HEK293 (cell line): ENCODE measurements at regions not wholly inside any gene's neighbourhood (a gene's known extent, or its start where the extent isn't known, plus 50 kb on each side); places are given as distances from the start of the nearest gene placed in this dataset.

Experiments used
- CTCF ChIA-PET: fragments of 350-600 bp; formaldehyde crosslinking; extraction: SDS; loops from one replicate; lab custom pipeline; 2021; ENCODE audit warnings: antibody characterized with exemption; lab: Yijun Ruan, JAX
- POLR2A ChIA-PET: fragments of 300-600 bp; formaldehyde crosslinking; extraction: SDS; loops from one replicate; lab custom pipeline; 2020; ENCODE audit warnings: antibody characterized with exemption, inconsistent platforms; lab: Yijun Ruan, JAX
- H3K27ac ChIP-seq: fragments of 200-500 bp; sonication (Bioruptor generic); 2 replicates; pipeline ENCODE4 v1.5.1; 2014; ENCODE audit warnings: low read depth, low read length, control low read depth, inconsistent platforms; ENCODE audit errors: extremely low read depth
- H3K36me3 ChIP-seq, 2 experiments: fragments of 200-500 bp in 1 of 2; sonication (Bioruptor generic) in 1 of 2; 1 replicate in 1 of 2; 2 replicates in 1 of 2; pipeline ENCODE4 v1.5.1; 2014 to 2017; ENCODE audit warnings: inconsistent platforms in 2 of 2, low read length in 2 of 2; ENCODE audit not compliant: control insufficient read depth in 2 of 2, insufficient read depth in 1 of 2
- H3K4me1 ChIP-seq: fragments of 200-500 bp; sonication (Bioruptor generic); 2 replicates; pipeline ENCODE4 v1.5.1; 2014; ENCODE audit warnings: mild to moderate bottlenecking, low read length, inconsistent platforms; ENCODE audit not compliant: control insufficient read depth, insufficient read depth
- H3K4me3 ChIP-seq: 2 replicates; pipeline ENCODE4 v1.5.1; 2011; ENCODE audit warnings: low read depth, mild to moderate bottlenecking, control low read depth, low read length, moderate library complexity
- H3K9me3 ChIP-seq: fragments of 200-500 bp; sonication (Bioruptor generic); 2 replicates; pipeline ENCODE4 v1.5.1; 2014; ENCODE audit warnings: low read depth, low read length, inconsistent platforms; ENCODE audit not compliant: control insufficient read depth, insufficient read depth
- ATF2 ChIP-seq: fragments of 450-650 bp; formaldehyde crosslinking; IDR thresholded peaks from 2 replicates; pipeline ENCODE4 v1.5.1; 2016; ENCODE audit warnings: missing biosample characterization, missing genetic modification characterization, low read depth
- BCL6B ChIP-seq: fragments of 450-650 bp; formaldehyde crosslinking; IDR thresholded peaks from 2 replicates; pipeline ENCODE4 v1.5.1; 2017; ENCODE audit warnings: missing biosample characterization, missing genetic modification characterization
- FEZF1 ChIP-seq: fragments of 450-650 bp; formaldehyde crosslinking; IDR thresholded peaks from 2 replicates; pipeline ENCODE4 v1.5.1; 2016; ENCODE audit warnings: missing biosample characterization, missing genetic modification characterization
- GLI2 ChIP-seq: fragments of 450-650 bp; formaldehyde crosslinking; IDR thresholded peaks from 2 replicates; pipeline ENCODE4; 2017; ENCODE audit warnings: missing biosample characterization, missing genetic modification characterization, low read depth, borderline replicate concordance
- IKZF3 ChIP-seq: fragments of 450-650 bp; IDR thresholded peaks from 2 replicates; pipeline ENCODE4 v1.5.0; 2018; ENCODE audit warnings: missing biosample characterization, mild to moderate bottlenecking, missing genetic modification characterization, moderate library complexity
- KLF9 ChIP-seq: fragments of 450-650 bp; formaldehyde crosslinking; IDR thresholded peaks from 2 replicates; pipeline ENCODE4 v1.5.1; 2016; ENCODE audit warnings: missing biosample characterization, missing genetic modification characterization, low read depth
- SALL2 ChIP-seq: fragments of 450-650 bp; formaldehyde crosslinking; IDR thresholded peaks from 2 replicates; pipeline ENCODE4 v1.5.0; 2017; ENCODE audit warnings: missing biosample characterization, mild to moderate bottlenecking, missing genetic modification characterization, borderline replicate concordance
- ZBTB44 ChIP-seq: fragments of 450-650 bp; IDR thresholded peaks from 2 replicates; pipeline ENCODE4 v1.5.1; 2018; ENCODE audit warnings: missing biosample characterization, mild to moderate bottlenecking, missing genetic modification characterization
- ZIC2 ChIP-seq: fragments of 450-650 bp; formaldehyde crosslinking; IDR thresholded peaks from 2 replicates; pipeline ENCODE4 v1.5.1; 2016; ENCODE audit warnings: missing biosample characterization, missing genetic modification characterization
- ZNF146 ChIP-seq: fragments of 450-650 bp; formaldehyde crosslinking; IDR thresholded peaks from 2 replicates; pipeline ENCODE4 v1.5.1; 2016; ENCODE audit warnings: missing biosample characterization, missing genetic modification characterization
- ZNF157 ChIP-seq: fragments of 450-650 bp; formaldehyde crosslinking; IDR thresholded peaks from 2 replicates; pipeline ENCODE4 v1.5.1; 2016; ENCODE audit warnings: missing biosample characterization, missing genetic modification characterization
- ZNF19 ChIP-seq: fragments of 450-650 bp; formaldehyde crosslinking; IDR thresholded peaks from 2 replicates; pipeline ENCODE4; 2016; ENCODE audit warnings: missing biosample characterization, missing genetic modification characterization, low read depth
- ZNF239 ChIP-seq: fragments of 450-650 bp; formaldehyde crosslinking; IDR thresholded peaks from 2 replicates; pipeline ENCODE4 v1.5.1; 2016; ENCODE audit warnings: missing biosample characterization, missing genetic modification characterization
- ZNF280D ChIP-seq: fragments of 450-650 bp; formaldehyde crosslinking; IDR thresholded peaks from 2 replicates; pipeline ENCODE4 v1.5.1; 2016; ENCODE audit warnings: missing biosample characterization, missing genetic modification characterization
- ZNF302 ChIP-seq: fragments of 450-650 bp; formaldehyde crosslinking; IDR thresholded peaks from 2 replicates; pipeline ENCODE4 v1.5.1; 2016; ENCODE audit warnings: missing biosample characterization, missing genetic modification characterization, low read depth
- ZNF341 ChIP-seq: fragments of 450-650 bp; formaldehyde crosslinking; IDR thresholded peaks from 2 replicates; pipeline ENCODE4; 2016; ENCODE audit warnings: low read depth, missing biosample characterization, missing genetic modification characterization
- ZNF514 ChIP-seq: fragments of 450-650 bp; formaldehyde crosslinking; IDR thresholded peaks from 2 replicates; pipeline ENCODE4 v1.5.1; 2016; ENCODE audit warnings: missing biosample characterization, missing genetic modification characterization
- ZNF621 ChIP-seq: fragments of 450-650 bp; formaldehyde crosslinking; IDR thresholded peaks from 2 replicates; pipeline ENCODE4 v1.5.1; 2017; ENCODE audit warnings: missing biosample characterization, missing genetic modification characterization
- ZNF639 ChIP-seq: fragments of 450-650 bp; formaldehyde crosslinking; IDR thresholded peaks from 2 replicates; pipeline ENCODE4 v1.5.1; 2016; ENCODE audit warnings: missing biosample characterization, missing genetic modification characterization
- ZNF664 ChIP-seq: fragments of 450-650 bp; formaldehyde crosslinking; IDR thresholded peaks from 2 replicates; pipeline ENCODE4 v1.5.1; 2016; ENCODE audit warnings: missing biosample characterization, missing genetic modification characterization
- ZNF76 ChIP-seq: fragments of 450-650 bp; formaldehyde crosslinking; IDR thresholded peaks from 2 replicates; pipeline ENCODE4; 2016; ENCODE audit warnings: low read depth, missing biosample characterization, missing genetic modification characterization, borderline replicate concordance
- ZNF777 ChIP-seq: fragments of 450-650 bp; formaldehyde crosslinking; IDR thresholded peaks from 2 replicates; pipeline ENCODE4 v1.5.1; 2017; ENCODE audit warnings: missing biosample characterization, missing genetic modification characterization, borderline replicate concordance
- ZNF830 ChIP-seq: fragments of 450-650 bp; IDR thresholded peaks from 2 replicates; pipeline ENCODE4 v1.5.0; 2018; ENCODE audit warnings: missing biosample characterization, missing genetic modification characterization, low read depth, mild to moderate bottlenecking, moderate library complexity
- ZSCAN4 ChIP-seq: fragments of 450-650 bp; formaldehyde crosslinking; IDR thresholded peaks from 2 replicates; pipeline ENCODE4 v1.5.1; 2017; ENCODE audit warnings: missing biosample characterization, missing genetic modification characterization

- no peaks in the 10 kb centered on the region for H3K4me1 ChIP-seq
- ChIA-PET POLR2A (no interaction called here), CTCF (interaction anchor here (0.5 kb wide), 1 partner anchor 52 kb away, joined by 3 read pairs; no protein-coding TSS in a partner anchor)
- no peaks in the 10 kb centered on the region for H3K36me3 ChIP-seq
- no peaks in the 10 kb centered on the region for H3K9me3 ChIP-seq
- no peak overlapping the region for H3K4me3 ChIP-seq
- TF ChIP-seq GLI2 (tag by site-specific recombination) (no peak), ZNF639 (no peak), FEZF1 (no peak), ZNF341 (tag by site-specific recombination) (no peak), ZNF777 (no peak), SALL2 (tag by site-specific recombination) (no peak), ZNF146 (tag by site-specific recombination) (no peak), ZNF157 (tag by site-specific recombination) (no peak), ZNF280D (tag by site-specific recombination) (no peak), ZNF76 (tag by site-specific recombination) (no peak), ZNF621 (tag by site-specific recombination) (no peak), ZSCAN4 (tag by site-specific recombination) (no peak), ZNF239 (tag by site-specific recombination) (no peak), ZNF664 (tag by site-specific recombination) (no peak), ZNF830 (no peak), ATF2 (tag by site-specific recombination) (no peak), IKZF3 (no peak), ZNF302 (tag by site-specific recombination) (no peak)
- no peak overlapping the region for H3K27ac ChIP-seq
Measured at GRCh38 chr2:118333664-118334063, 245.4 kb downstream of the INSIG2 start.

- H3K36me3 ChIP-seq: no peaks in the 10 kb centered on the region
- H3K4me1 ChIP-seq: peaks cover 5% of the 10 kb centered on the region; the same call in 1 of the 2 replicates
- ChIA-PET POLR2A (no interaction called here), CTCF (interaction anchor here (0.6 kb wide), 1 partner anchor 225 kb away, joined by 3 read pairs; no protein-coding TSS in a partner anchor)
- H3K9me3 ChIP-seq: no peaks in the 10 kb centered on the region
- no peak overlapping the region for H3K27ac ChIP-seq
- H3K4me3 ChIP-seq: no peak overlapping the region
- TF ChIP-seq ZNF514 (tag by site-specific recombination) (no peak), ZIC2 (no peak), BCL6B (tag by site-specific recombination) (no peak), ZNF19 (tag by site-specific recombination) (no peak), ZBTB44 (tag by site-specific recombination) (no peak), KLF9 (tag by site-specific recombination) (no peak)
Measured at GRCh38 chr2:118325321-118325955, 237.2 kb downstream of the INSIG2 start.
